HCT116 (cell line): ENCODE measurements at regions not wholly inside any gene's neighbourhood (a gene's known extent, or its start where the extent isn't known, plus 50 kb on each side); places are given as distances from the start of the nearest gene placed in this dataset.

Source experiments
- ATAC-seq: fragments of 200-7000 bp; cut with Tn5 transposase; 2 replicates; pipeline ENCODE4 v1.9.1; 2020; ENCODE audit warnings: mild to moderate bottlenecking, moderate library complexity
- BruUV-seq: library from RNA; stranded (reverse); fragments of 400-500 nt; replicated peaks from 2 replicates; lab custom pipeline; 2021; lab: Mats Ljungman, UMichigan
- CTCF ChIA-PET: fragments of 300-600 bp; sonication (Branson Sonifier 250); formaldehyde crosslinking; loops from one replicate; lab custom pipeline; 2021; ENCODE audit warnings: antibody characterized with exemption; lab: Charles Lee
- POLR2A ChIA-PET: fragments of 300-600, 350-600 bp; sonication (Branson Sonifier 250); formaldehyde crosslinking; loops from one replicate; lab custom pipeline; 2021; ENCODE audit warnings: antibody characterized with exemption; lab: Charles Lee
- RAD21 ChIA-PET, 2 experiments: fragments of 300-600 bp; sonication (Branson Sonifier 250); formaldehyde crosslinking; loops; one replicate each; lab custom pipeline; 2023; ENCODE audit warnings: low total read pairs in 2 of 2; ENCODE audit not compliant: uncharacterized antibody in 2 of 2, unreplicated experiment in 2 of 2, low non-redundant PET in 1 of 2; lab: Charles Lee
- DNase-seq: peaks from one replicate; pipeline ENCODE4 v3.0.0-alpha.2; 2010; ENCODE audit warnings: low read depth, low spot score
- H2AFZ ChIP-seq: fragments of 200-600 bp; shearing (Covaris generic), sonication (generic); 2 replicates; pipeline ENCODE4 v1.6.1; 2017; ENCODE audit warnings: low read depth, mixed run types, mixed read lengths, antibody characterized with exemption, low read length; ENCODE audit not compliant: poor library complexity, severe bottlenecking
- H3K27ac ChIP-seq: 2 replicates; pipeline ENCODE4 v1.5.1; 2012; ENCODE audit warnings: low read depth, low read length
- H3K27me3 ChIP-seq: fragments of 200-600 bp; sonication (generic); 2 replicates; pipeline ENCODE4 v1.6.1; 2016; ENCODE audit warnings: mixed run types, low read length, mixed read lengths; ENCODE audit not compliant: insufficient read depth
- H3K36me3 ChIP-seq, 2 experiments: fragments of 200-500 bp in 1 of 2; fragments of 200-600 bp in 1 of 2; sonication (Bioruptor generic) in 1 of 2; sonication (generic) in 1 of 2; 2 replicates each; pipeline versions ENCODE4 v1.5.1 to v1.6.1; 2014 to 2016; ENCODE audit warnings: low read length in 2 of 2, inconsistent platforms in 1 of 2, mixed read lengths in 1 of 2, mixed run types in 1 of 2; ENCODE audit not compliant: insufficient read depth in 2 of 2, control insufficient read depth in 1 of 2
- H3K4me1 ChIP-seq, 2 experiments: fragments of 200-600 bp in 1 of 2; sonication (generic) in 1 of 2; 2 replicates each; pipeline versions ENCODE4 v1.5.1 to v1.6.1; 2012 to 2017; ENCODE audit warnings: low read length in 2 of 2, inconsistent platforms in 1 of 2, mild to moderate bottlenecking in 1 of 2, mixed read lengths in 1 of 2, mixed run types in 1 of 2, moderate library complexity in 1 of 2; ENCODE audit not compliant: insufficient read depth in 2 of 2, control insufficient read depth in 1 of 2
- H3K4me2 ChIP-seq: fragments of 200-600 bp; sonication (generic); 2 replicates; pipeline ENCODE4 v1.6.1; 2017; ENCODE audit warnings: mixed run types, low read length, mixed read lengths
- H3K4me3 ChIP-seq, 2 experiments: fragments of 200-600 bp in 1 of 2; sonication (generic) in 1 of 2; replicated peaks in 1 of 2; 2 replicates each; pipeline ENCODE4 v1.5.1; 2011 to 2016; ENCODE audit warnings: low read length in 2 of 2, control low read depth in 1 of 2, low read depth in 1 of 2, mild to moderate bottlenecking in 1 of 2, mixed read lengths in 1 of 2, mixed run types in 1 of 2
- H3K79me2 ChIP-seq: fragments of 200-600 bp; sonication (generic); 2 replicates; pipeline ENCODE4 v1.6.1; 2017; ENCODE audit warnings: mild to moderate bottlenecking, mixed run types, low read length, moderate library complexity, mixed read lengths; ENCODE audit not compliant: insufficient read depth
- H3K9ac ChIP-seq: fragments of 200-600 bp; sonication (generic); 2 replicates; pipeline ENCODE4 v1.6.1; 2016; ENCODE audit warnings: low read length, mixed read lengths
- H3K9me2 ChIP-seq: fragments of 200-600 bp; sonication (generic), shearing (Covaris generic); 2 replicates; pipeline ENCODE4 v1.6.1; 2017; ENCODE audit warnings: mixed run types, mild to moderate bottlenecking, moderate library complexity; ENCODE audit not compliant: insufficient read depth
- H3K9me3 ChIP-seq, 2 experiments: fragments of 200-500 bp in 1 of 2; fragments of 200-600 bp in 1 of 2; sonication (Bioruptor generic) in 1 of 2; sonication (generic) in 1 of 2; 2 replicates each; pipeline ENCODE4 v1.6.1; 2014 to 2017; ENCODE audit warnings: low read length in 2 of 2, mixed read lengths in 2 of 2, inconsistent platforms in 1 of 2, low read depth in 1 of 2, mild to moderate bottlenecking in 1 of 2, mixed run types in 1 of 2, moderate library complexity in 1 of 2; ENCODE audit not compliant: control insufficient read depth in 1 of 2, insufficient read depth in 1 of 2
- H4K20me1 ChIP-seq: fragments of 200-600 bp; sonication (generic), shearing (Covaris generic); 2 replicates; pipeline ENCODE4 v1.6.1; 2017; ENCODE audit warnings: mixed run types, mild to moderate bottlenecking, moderate library complexity; ENCODE audit not compliant: insufficient read depth
- CBX3 ChIP-seq: IDR thresholded peaks from 2 replicates; pipeline ENCODE4 v1.6.1; 2012; ENCODE audit warnings: low read depth
- EGR1 ChIP-seq: IDR thresholded peaks from 2 replicates; pipeline ENCODE4 v1.6.1; 2012; ENCODE audit warnings: low read depth
- ELF1 ChIP-seq: IDR thresholded peaks from 2 replicates; pipeline ENCODE4 v1.6.1; 2012; ENCODE audit warnings: low read depth, borderline replicate concordance
- RAD21 ChIP-seq: IDR thresholded peaks from 2 replicates; pipeline ENCODE4 v1.6.1; 2012; ENCODE audit warnings: low read depth, mild to moderate bottlenecking
- SIN3A ChIP-seq: IDR thresholded peaks from 2 replicates; pipeline ENCODE4 v1.6.1; 2012; ENCODE audit warnings: low read depth
- SRF ChIP-seq: IDR thresholded peaks from 2 replicates; pipeline ENCODE4 v1.6.1; 2012; ENCODE audit warnings: low read depth
- ZNF274 ChIP-seq: fragments of 200-500 bp; sonication (Bioruptor generic); IDR thresholded peaks from 2 replicates; pipeline ENCODE4 v1.6.1; 2014; ENCODE audit warnings: mild to moderate bottlenecking, low read depth, low read length, inconsistent platforms
- intact Hi-C: fragments of 100-400 bp; cut with micrococcal nuclease; formaldehyde crosslinking; loops from 2 replicates; pipeline ENCODE4 v1.10.0; 2022
- TF ChIP-seq, protein P1 (sequence below): IDR thresholded peaks from 2 replicates; pipeline ENCODE4 v1.6.1; 2012; ENCODE audit warnings: low read depth
- TF ChIP-seq, protein P2 (sequence below): IDR thresholded peaks from 2 replicates; pipeline ENCODE4 v1.6.1; 2011; ENCODE audit warnings: mild to moderate bottlenecking, low read length, moderate library complexity; ENCODE audit not compliant: insufficient replicate concordance; ENCODE audit errors: extremely low read depth
- TF ChIP-seq, protein P3 (sequence below): IDR thresholded peaks from 2 replicates; pipeline ENCODE4 v1.6.1; 2012
- TF ChIP-seq, protein P4 (sequence below), 3 experiments: fragments of 200-600 bp in 1 of 3; sonication (generic) in 1 of 3; IDR thresholded peaks in 2 of 3; conservative IDR thresholded peaks in 1 of 3; 2 replicates each; pipeline ENCODE4 v1.5.1; 2012 to 2017; ENCODE audit warnings: low read depth in 2 of 3, low read length in 2 of 3, antibody characterized with exemption in 1 of 3, borderline replicate concordance in 1 of 3, control low read depth in 1 of 3, mild to moderate bottlenecking in 1 of 3, mixed read lengths in 1 of 3, mixed run types in 1 of 3, moderate library complexity in 1 of 3; ENCODE audit not compliant: insufficient read depth in 1 of 3
- TF ChIP-seq, protein P5 (sequence below): IDR thresholded peaks from 2 replicates; pipeline ENCODE4 v1.6.1; 2012

DNA sequence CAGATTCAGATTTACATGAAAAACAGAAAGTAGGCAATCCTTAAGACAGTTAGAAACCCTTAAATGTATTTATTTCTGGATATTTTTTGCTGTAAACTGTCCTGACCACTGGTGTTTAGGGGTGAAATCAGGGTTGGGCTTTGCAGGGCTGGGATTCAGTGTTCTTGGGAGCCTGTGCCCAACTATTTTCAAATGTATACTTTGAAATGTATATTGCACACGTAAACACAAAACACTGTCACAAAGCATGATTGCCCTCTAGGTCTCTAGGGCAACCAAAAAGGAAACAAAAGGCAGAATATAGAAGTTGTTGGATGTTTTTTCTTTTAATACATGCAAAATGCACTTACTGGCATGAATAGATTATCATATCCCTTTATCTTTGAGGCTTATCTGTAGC is 1185.4 kb downstream of the DIAPH3 start:
- ATAC-seq (no peak), DNase-seq (no peak)
- no peaks in the 10 kb centered on the region for H3K9me2 ChIP-seq
- H3K79me2 ChIP-seq = no peaks in the 10 kb centered on the region
- ChIA-PET CTCF (no interaction called here), RAD21 (no interaction called here), POLR2A (no interaction called here)
- no peak overlapping the region for H3K27ac ChIP-seq
- peaks cover 0 to 4% of the 10 kb centered on the region in 2 experiments; a peak in 2 of 4 replicates for H3K9me3 ChIP-seq
- H3K27me3 ChIP-seq = no peaks in the 10 kb centered on the region
- no peak overlapping the region for H3K4me3 ChIP-seq
- no peak overlapping the region for H3K9ac ChIP-seq
- intact Hi-C loops = no loop called here
- H3K36me3 ChIP-seq = no peaks in the 10 kb centered on the region
- no peak overlapping the region for H3K4me2 ChIP-seq
- no peaks in the 10 kb centered on the region for H4K20me1 ChIP-seq
- TF ChIP-seq ZNF274 (no peak), SRF (no peak), RAD21 (no peak), EGR1 (no peak), CBX3 (no peak), ELF1 (no peak), SIN3A (no peak)
- TF ChIP-seq, protein P1, sequence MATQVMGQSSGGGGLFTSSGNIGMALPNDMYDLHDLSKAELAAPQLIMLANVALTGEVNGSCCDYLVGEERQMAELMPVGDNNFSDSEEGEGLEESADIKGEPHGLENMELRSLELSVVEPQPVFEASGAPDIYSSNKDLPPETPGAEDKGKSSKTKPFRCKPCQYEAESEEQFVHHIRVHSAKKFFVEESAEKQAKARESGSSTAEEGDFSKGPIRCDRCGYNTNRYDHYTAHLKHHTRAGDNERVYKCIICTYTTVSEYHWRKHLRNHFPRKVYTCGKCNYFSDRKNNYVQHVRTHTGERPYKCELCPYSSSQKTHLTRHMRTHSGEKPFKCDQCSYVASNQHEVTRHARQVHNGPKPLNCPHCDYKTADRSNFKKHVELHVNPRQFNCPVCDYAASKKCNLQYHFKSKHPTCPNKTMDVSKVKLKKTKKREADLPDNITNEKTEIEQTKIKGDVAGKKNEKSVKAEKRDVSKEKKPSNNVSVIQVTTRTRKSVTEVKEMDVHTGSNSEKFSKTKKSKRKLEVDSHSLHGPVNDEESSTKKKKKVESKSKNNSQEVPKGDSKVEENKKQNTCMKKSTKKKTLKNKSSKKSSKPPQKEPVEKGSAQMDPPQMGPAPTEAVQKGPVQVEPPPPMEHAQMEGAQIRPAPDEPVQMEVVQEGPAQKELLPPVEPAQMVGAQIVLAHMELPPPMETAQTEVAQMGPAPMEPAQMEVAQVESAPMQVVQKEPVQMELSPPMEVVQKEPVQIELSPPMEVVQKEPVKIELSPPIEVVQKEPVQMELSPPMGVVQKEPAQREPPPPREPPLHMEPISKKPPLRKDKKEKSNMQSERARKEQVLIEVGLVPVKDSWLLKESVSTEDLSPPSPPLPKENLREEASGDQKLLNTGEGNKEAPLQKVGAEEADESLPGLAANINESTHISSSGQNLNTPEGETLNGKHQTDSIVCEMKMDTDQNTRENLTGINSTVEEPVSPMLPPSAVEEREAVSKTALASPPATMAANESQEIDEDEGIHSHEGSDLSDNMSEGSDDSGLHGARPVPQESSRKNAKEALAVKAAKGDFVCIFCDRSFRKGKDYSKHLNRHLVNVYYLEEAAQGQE = no peak
- TF ChIP-seq, protein P2, sequence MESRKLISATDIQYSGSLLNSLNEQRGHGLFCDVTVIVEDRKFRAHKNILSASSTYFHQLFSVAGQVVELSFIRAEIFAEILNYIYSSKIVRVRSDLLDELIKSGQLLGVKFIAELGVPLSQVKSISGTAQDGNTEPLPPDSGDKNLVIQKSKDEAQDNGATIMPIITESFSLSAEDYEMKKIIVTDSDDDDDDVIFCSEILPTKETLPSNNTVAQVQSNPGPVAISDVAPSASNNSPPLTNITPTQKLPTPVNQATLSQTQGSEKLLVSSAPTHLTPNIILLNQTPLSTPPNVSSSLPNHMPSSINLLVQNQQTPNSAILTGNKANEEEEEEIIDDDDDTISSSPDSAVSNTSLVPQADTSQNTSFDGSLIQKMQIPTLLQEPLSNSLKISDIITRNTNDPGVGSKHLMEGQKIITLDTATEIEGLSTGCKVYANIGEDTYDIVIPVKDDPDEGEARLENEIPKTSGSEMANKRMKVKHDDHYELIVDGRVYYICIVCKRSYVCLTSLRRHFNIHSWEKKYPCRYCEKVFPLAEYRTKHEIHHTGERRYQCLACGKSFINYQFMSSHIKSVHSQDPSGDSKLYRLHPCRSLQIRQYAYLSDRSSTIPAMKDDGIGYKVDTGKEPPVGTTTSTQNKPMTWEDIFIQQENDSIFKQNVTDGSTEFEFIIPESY = no peak
- TF ChIP-seq, protein P3, sequence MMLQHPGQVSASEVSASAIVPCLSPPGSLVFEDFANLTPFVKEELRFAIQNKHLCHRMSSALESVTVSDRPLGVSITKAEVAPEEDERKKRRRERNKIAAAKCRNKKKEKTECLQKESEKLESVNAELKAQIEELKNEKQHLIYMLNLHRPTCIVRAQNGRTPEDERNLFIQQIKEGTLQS = no peak
- TF ChIP-seq, protein P4, sequence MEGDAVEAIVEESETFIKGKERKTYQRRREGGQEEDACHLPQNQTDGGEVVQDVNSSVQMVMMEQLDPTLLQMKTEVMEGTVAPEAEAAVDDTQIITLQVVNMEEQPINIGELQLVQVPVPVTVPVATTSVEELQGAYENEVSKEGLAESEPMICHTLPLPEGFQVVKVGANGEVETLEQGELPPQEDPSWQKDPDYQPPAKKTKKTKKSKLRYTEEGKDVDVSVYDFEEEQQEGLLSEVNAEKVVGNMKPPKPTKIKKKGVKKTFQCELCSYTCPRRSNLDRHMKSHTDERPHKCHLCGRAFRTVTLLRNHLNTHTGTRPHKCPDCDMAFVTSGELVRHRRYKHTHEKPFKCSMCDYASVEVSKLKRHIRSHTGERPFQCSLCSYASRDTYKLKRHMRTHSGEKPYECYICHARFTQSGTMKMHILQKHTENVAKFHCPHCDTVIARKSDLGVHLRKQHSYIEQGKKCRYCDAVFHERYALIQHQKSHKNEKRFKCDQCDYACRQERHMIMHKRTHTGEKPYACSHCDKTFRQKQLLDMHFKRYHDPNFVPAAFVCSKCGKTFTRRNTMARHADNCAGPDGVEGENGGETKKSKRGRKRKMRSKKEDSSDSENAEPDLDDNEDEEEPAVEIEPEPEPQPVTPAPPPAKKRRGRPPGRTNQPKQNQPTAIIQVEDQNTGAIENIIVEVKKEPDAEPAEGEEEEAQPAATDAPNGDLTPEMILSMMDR (IDR thresholded peaks at IDR 0.05 in 2 of 3, conservative IDR thresholded peaks at IDR 0.05 in 1 of 3; ENCODE audit: borderline replicate concordance in 1 of 3, insufficient read depth in 1 of 3, low read depth in 2 of 3, low read length in 2 of 3) = no peak
- TF ChIP-seq, protein P5, sequence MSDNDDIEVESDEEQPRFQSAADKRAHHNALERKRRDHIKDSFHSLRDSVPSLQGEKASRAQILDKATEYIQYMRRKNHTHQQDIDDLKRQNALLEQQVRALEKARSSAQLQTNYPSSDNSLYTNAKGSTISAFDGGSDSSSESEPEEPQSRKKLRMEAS = no peak
- TF ChIP-seq, all 23 proteins: peak for 0
- no TSS peak for BruUV-seq
- no peak overlapping the region for H2AFZ ChIP-seq
- H3K4me1 ChIP-seq = no peaks in the 10 kb centered on the region
